ENCODE measurements at regions not wholly inside any gene's neighbourhood (a gene's known extent, or its start where the extent isn't known, plus 50 kb on each side); places are given as distances from the start of the nearest gene placed in this dataset.
A peak's percentile ranks its signal among the peaks of the same experiment; 100 is the strongest.

- no peak for DNase-seq
Measured at GRCh38 chr1:244937099-244937498, 72.8 kb upstream of the HNRNPU start.

GRCh38 chr1:244920911-244921761, 56.8 kb upstream of the HNRNPU start:
- no peak for DNase-seq

- no peak for DNase-seq
Measured at GRCh38 chr1:244919320-244920282, 55.3 kb upstream of the HNRNPU start.

- peak; percentile 19 to 73 (median 57) for DNase-seq
Measured at GRCh38 chr1:244918421-244919319, 54.3 kb upstream of the HNRNPU start.

GRCh38 chr1:244917073-244917670, 52.8 kb upstream of the HNRNPU start:
- DNase-seq, result no peak

- no peak for DNase-seq
Measured at GRCh38 chr1:244915736-244916135, 51.4 kb upstream of the HNRNPU start.

- no peak for DNase-seq
Measured at GRCh38 chr1:244914761-244915160, 50.4 kb upstream of the HNRNPU start.

Data from T-helper 2 cell (primary cell).